ENCODE measurements at regions not wholly inside any gene's neighbourhood (a gene's known extent, or its start where the extent isn't known, plus 50 kb on each side); places are given as distances from the start of the nearest gene placed in this dataset.
"Not testable (repeated sequence)": the region's sequence is repeated elsewhere in the genome, so short reads cannot be mapped to it uniquely, and the experiment has no call there.

GRCh38 chr17:62134397-62134796, 69.3 kb upstream of the MED13 start:
- Histone ChIP-seq H3K9me3 (no peaks in the 10 kb centered on the region), H3K36me3 (no peaks in the 10 kb centered on the region), H3K4me1 (peaks cover 0 to 10% (median 5%) of the 10 kb centered on the region in 4 donors), H3K4me3 (no peak overlapping the region), H3K27me3 (peaks cover 3 to 22% (median 20%) of the 10 kb centered on the region in 3 donors), H3K27ac (no peak overlapping the region)
- intact Hi-C loops (cut with DNase I) = no loop called here
- no peak for DNase-seq
- TF ChIP-seq POLR2AphosphoS5 (IDR thresholded peaks at IDR 0.05) = no peak
- TF ChIP-seq EP300 (IDR thresholded peaks at IDR 0.05) = no peak
- no peak for TF ChIP-seq CTCF (IDR thresholded peaks at IDR 0.05)
- no peak for TF ChIP-seq POLR2A (IDR thresholded peaks at IDR 0.05)
- WGBS, 2 donors = 87 to 92% methylated on average over 4 of the region's 4 CpGs

- WGBS, 2 donors = 94 to 96% methylated on average over 6 of the region's 6 CpGs
- intact Hi-C loops (cut with DNase I) = not testable (repeated sequence)
These were observed 66.2 kb upstream of the MED13 start for GRCh38 chr17:62131271-62131670.

GRCh38 chr17:62130739-62131138, 65.7 kb upstream of the MED13 start:
- Histone ChIP-seq H3K27ac (no peak overlapping the region), H3K27me3 (no peaks in the 10 kb centered on the region), H3K4me3 (no peak overlapping the region), H3K36me3 (no peaks in the 10 kb centered on the region), H3K4me1 (no peaks in the 10 kb centered on the region), H3K9me3 (no peaks in the 10 kb centered on the region)
- intact Hi-C loops (cut with DNase I) = no loop called here
- WGBS, 2 donors = 92 to 93% methylated on average over 1 of the region's 1 CpG
- no peak for DNase-seq
- TF ChIP-seq EP300 (IDR thresholded peaks at IDR 0.05) = no peak
- no peak for TF ChIP-seq POLR2A (IDR thresholded peaks at IDR 0.05)
- TF ChIP-seq POLR2AphosphoS5 (IDR thresholded peaks at IDR 0.05) = no peak
- TF ChIP-seq CTCF (IDR thresholded peaks at IDR 0.05) = no peak

More at GRCh38 chr17:62131271-62131670, 66.2 kb upstream of the MED13 start:
- not testable (repeated sequence) for H3K4me3 ChIP-seq, H3K36me3 ChIP-seq, H3K4me1 ChIP-seq, H3K27ac ChIP-seq, DNase-seq, H3K9me3 ChIP-seq, H3K27me3 ChIP-seq
- peak in 1 of 2 donors; percentile 9 for TF ChIP-seq POLR2A (IDR thresholded peaks at IDR 0.05)

GRCh38 chr17:62126292-62126691, 61.2 kb upstream of the MED13 start:
- peaks cover 0 to 6% (median 0%) of the 10 kb centered on the region in 3 donors for H3K27me3 ChIP-seq
- H3K36me3 ChIP-seq = no peaks in the 10 kb centered on the region
- H3K27ac ChIP-seq = no peak overlapping the region
- H3K9me3 ChIP-seq = no peaks in the 10 kb centered on the region
- no peak for TF ChIP-seq CTCF (IDR thresholded peaks at IDR 0.05)
- no peak for TF ChIP-seq POLR2AphosphoS5 (IDR thresholded peaks at IDR 0.05)
- no peak for TF ChIP-seq POLR2A (IDR thresholded peaks at IDR 0.05)
- TF ChIP-seq EP300 (IDR thresholded peaks at IDR 0.05) = no peak
- no peaks in the 10 kb centered on the region for H3K4me1 ChIP-seq
- intact Hi-C loops (cut with DNase I) = no loop called here
- no peak overlapping the region for H3K4me3 ChIP-seq
- WGBS, 2 donors = 21 to 49% methylated on average over 3 of the region's 3 CpGs
- no peak for DNase-seq

- Histone ChIP-seq H3K27ac (no peak overlapping the region), H3K36me3 (no peaks in the 10 kb centered on the region), H3K4me1 (no peaks in the 10 kb centered on the region), H3K4me3 (no peak overlapping the region), H3K27me3 (peaks cover 0 to 6% (median 0%) of the 10 kb centered on the region in 3 donors), H3K9me3 (no peaks in the 10 kb centered on the region)
- intact Hi-C loops (cut with DNase I) = no loop called here
- WGBS, 2 donors = 93 to 95% methylated on average over 5 of the region's 5 CpGs
- TF ChIP-seq POLR2AphosphoS5 (IDR thresholded peaks at IDR 0.05) (no peak), EP300 (IDR thresholded peaks at IDR 0.05) (no peak), CTCF (IDR thresholded peaks at IDR 0.05) (no peak), POLR2A (IDR thresholded peaks at IDR 0.05) (no peak)
- DNase-seq = no peak
These were observed 60.2 kb upstream of the MED13 start for GRCh38 chr17:62125307-62125706.

Data from sigmoid colon (tissue), 6 donors.